ENCODE measurements at regions not wholly inside any gene's neighbourhood (a gene's known extent, or its start where the extent isn't known, plus 50 kb on each side); places are given as distances from the start of the nearest gene placed in this dataset.
"Not testable (repeated sequence)": the region's sequence is repeated elsewhere in the genome, so short reads cannot be mapped to it uniquely, and the experiment has no call there.

GRCh38 chr6:86030875-86031274 lies 388.2 kb upstream of the SYNCRIP start:
- DNase-seq = no peak

DNA sequence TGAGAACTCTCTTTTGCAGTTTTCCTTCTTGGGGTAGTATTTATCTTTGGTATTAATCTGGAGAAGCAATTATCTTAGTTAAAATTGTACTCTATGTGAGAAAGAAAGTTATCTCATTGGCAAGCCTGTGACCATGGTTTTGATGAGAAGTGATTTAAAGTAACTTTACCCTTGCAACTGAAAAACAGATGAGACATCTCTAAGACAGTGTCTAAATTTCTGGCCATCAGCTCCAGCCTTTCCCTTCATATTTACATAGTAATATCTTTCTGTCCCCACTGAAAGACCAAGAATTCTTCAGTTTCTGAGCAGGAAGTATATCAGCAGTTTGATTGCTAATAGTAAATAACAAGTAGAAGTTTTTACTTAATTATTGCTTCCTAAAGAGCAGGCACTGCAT lies 386.1 kb upstream of the SYNCRIP start:
- no peak for DNase-seq

DNA sequence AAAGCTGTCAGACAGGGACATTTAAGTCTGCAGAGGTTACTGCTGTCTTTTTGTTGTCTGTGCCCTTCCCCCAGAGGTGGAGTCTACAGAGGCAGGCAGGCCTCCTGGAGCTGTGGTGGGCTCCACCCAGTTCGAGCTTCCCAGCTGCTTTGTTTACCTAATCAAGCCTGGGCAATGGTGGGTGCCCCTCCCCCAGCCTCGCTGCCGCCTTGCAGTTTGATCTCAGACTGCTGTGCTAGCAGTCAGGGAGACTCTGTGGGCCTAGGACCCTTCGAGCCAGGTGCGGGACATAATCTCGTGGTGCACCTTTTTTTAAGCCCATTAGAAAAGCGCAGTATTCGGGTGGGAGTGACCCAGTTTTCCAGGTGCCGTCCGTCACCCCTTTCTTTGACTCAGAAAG lies 384.2 kb upstream of the SYNCRIP start:
- DNase-seq = not testable (repeated sequence)

GRCh38 chr6:86017236-86017635 lies 374.6 kb upstream of the SYNCRIP start:
- DNase-seq = no peak

DNA sequence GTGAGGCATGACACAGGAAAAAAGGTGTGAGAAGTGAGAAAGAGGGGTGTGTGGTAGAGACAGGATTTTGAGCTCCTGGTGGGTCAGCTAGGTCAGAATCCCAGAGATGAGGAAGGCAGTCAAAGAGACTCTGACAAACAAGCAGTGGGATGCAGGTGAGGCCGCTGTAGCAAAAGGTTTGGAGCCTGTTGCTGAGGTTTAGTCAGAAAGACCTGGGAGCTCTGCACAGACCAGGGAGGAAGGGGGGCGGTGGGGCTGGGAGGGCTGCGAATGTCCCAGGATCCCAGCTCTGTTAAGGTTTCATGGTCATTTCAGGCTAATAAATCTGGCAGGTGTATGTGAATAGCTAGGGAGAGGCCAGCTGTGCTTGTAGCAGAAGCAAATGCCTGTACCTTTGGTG lies 373.9 kb upstream of the SYNCRIP start:
- DNase-seq = no peak

DNA sequence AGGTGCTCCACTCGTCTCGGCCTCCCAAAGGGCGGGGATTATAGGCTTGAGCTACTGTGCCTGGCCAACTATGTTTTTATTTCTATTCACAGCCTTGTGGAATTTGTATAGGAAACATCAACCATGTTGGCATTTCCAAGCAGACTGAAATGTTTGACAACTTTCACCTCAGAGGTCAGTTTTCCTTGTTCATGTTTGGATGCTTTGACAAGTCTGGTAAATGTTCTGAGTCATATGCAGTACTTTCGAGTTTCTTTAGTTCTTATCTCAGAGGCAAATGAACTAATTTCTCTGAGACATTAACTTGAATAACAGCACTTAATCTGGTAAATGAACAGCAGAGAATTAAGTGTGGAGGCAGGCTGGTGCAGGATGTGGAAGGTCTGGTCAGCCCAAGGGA lies 373.4 kb upstream of the SYNCRIP start:
- DNase-seq = no peak

DNA sequence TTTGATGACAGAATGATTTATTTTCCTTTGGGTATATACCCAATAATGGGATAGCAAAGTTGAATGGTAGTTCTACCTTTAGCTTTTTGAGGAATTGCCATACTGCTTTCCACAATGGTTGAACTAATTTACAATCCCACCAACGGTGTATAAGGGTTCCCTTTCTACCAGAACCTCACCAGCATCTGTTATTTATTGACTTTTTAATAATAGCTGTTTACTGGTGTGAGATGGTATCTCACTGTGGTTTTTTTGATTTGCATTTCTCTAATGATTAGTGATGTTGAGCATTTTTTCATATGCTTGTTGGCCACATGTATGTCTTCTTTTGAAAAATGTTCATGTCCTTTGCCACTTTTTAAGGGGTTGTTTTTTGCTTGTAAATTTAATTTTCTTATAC lies 370.3 kb upstream of the SYNCRIP start:
- DNase-seq = not testable (repeated sequence)

DNA sequence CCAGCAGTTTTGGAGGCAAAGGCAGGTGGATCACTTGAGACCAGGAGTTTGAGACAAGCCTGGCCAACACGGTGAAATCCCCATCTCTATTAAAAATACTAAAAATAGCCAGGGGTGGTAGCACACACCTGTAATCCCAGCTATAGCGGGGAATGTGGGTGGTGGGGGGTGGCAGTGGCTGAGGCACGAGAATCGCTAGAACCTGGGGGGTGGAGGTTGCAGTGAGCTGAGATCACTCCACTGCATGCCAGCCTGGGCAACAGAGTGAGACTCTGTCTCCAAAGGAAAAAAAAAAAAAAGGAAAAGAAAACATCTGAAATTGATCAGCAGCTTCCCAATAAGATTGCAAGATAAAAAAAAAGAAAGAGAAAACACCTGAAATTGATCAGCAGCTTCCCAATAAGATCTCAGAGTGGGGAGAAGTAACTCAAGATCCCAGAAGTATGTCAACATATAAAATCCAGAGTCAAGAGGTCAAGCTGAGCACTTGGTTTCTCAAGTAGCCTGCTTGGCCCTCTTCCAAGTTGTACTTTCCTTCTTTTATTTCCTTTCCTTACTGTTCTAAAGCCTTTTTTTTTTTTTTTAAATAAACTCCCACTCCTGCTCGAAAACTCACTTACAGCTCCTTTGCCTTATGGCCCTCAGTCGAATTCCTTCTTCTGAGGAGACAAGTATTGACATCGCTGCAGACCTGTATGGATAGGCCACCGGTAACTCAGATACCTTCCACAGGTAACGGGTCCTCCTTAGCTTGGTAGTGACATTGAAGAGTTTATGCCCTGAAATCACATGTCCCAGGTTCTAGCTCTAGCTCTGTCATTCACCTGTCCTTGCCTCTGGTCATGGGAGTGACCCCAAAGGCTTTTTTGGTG lies 368.5 kb upstream of the SYNCRIP start:
- no peak for DNase-seq

GRCh38 chr6:85997206-85997605 lies 354.5 kb upstream of the SYNCRIP start:
- DNase-seq = no peak

DNA sequence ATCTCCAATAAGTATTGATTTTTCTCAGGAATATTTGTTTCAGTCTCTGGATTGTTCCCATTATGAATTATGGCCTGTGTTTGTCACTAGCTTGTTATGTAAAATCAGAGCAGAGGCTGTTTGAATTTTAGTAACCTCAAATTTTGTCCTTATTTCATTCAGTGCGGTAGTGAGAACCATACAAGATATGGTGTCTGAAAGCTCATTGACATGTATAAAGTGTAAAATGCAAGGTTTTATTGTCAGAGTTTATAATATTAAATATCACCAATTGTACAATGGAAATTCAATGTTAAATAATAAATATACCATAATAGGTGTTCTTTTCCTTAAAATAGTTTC lies 353.3 kb upstream of the SYNCRIP start:
- DNase-seq = no peak

GRCh38 chr6:85995339-85996033 lies 352.8 kb upstream of the SYNCRIP start:
- DNase-seq = no peak

DNA sequence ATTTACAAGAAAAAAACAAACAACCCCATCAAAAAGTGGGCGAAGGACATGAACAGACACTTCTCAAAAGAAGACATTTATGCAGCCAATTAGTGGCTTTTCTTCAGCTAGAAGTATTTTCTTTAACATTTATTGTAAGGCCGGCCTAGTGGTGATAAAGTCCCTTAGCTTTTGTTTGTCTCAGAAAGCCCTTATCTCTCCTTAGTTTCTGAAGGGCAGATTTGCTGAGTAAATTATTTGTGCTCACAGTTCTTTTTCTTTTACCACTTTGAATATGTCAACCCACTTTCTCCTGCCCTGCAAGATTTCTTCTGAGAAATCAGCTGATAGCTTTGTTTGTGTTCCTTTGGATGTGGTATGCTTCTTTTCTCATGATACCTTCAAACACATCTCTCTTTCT lies 344.0 kb upstream of the SYNCRIP start:
- no peak for DNase-seq

DNA sequence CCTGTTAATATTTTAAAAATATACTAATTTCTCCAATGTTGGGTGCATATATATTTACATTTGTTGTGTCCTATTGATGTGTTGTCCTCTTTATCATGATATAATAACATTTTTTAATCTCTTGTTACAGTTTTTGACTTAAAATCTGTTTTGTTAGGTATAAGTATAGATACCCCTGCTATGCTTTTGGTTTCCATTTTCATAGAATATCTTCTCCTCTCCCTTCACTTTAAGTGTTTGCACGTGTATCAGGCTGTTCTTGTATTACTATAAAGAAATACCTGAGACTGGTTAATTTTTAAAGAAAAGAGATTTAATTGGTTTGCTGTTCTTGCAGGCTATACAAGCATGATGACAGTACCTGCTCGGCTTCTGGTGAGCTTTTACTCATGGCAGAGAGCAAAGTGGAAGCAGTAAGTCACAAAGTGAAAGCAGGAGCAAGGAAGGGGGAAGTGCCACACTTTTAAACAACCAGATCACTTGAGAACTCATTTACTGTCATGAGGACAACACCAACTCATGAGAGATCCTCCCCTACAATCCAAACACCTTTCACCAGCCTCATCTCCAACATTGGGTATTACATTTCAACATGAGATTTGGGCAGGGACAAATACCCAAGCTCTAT lies 340.5 kb upstream of the SYNCRIP start:
- no peak for DNase-seq

- DNase-seq = no peak
Measured at GRCh38 chr6:85977661-85978060, 335.0 kb upstream of the SYNCRIP start.

DNA sequence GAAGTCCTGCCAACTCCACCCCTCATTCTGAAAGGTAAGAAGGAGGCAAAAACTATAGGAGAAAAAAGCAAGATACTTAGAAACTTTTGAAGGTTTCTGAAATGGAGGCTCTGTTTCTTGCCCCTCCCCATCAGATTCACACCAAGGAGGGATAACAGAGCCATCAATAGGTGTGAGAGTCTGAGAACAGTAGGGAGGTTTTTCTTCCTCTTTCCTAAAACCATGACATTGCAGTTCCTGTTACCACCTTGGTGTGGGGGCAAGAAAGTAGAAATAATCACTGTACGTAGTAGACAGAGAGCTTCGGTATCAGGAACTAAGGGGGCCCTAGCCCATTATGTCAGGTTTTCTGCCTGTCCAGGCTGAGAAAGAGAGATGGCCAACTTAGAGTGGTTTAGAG lies 333.3 kb upstream of the SYNCRIP start:
- no peak for DNase-seq

GRCh38 chr6:85971238-85971637 lies 328.6 kb upstream of the SYNCRIP start:
- no peak for DNase-seq

DNA sequence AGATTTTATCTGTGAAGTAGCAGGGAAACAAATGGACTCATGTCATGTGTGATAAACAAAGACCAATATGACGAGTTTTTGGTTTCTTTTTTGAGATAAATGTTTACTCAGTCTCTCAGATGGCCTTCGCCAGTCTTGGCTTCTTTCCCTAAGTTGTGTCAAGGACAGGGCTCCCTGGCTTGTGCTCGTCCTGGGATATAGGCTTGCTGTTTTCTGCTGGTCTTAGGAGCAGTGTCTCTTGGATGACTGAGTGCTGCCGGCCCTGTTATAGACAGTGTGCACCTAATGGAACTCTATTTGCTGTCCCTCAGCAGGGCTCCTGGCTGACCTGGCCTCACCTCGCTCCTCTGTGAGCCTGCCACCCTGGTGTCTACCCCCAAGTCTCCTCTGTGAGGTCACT lies 324.1 kb upstream of the SYNCRIP start:
- no peak for DNase-seq

DNA sequence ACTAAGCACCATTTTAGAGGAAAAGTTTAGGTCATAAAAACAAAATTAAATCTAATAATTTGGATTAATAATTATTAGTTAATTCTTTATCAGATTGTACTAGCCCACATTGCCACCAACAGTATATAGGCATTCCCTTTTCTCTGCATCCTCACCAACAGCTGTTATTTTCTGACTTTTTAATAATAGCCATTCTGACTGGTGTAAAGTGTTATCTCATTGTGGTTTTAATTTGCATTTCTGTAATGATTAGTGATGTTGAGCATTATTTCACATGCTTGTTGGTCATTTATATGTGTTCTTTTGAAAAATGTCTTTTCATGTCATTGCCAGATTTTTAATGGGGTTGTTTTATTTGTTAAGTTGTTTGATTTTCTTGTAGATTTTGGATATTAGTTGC lies 319.1 kb upstream of the SYNCRIP start:
- DNase-seq = no peak

GRCh38 chr6:85961125-85961524 lies 318.4 kb upstream of the SYNCRIP start:
- no peak for DNase-seq

DNA sequence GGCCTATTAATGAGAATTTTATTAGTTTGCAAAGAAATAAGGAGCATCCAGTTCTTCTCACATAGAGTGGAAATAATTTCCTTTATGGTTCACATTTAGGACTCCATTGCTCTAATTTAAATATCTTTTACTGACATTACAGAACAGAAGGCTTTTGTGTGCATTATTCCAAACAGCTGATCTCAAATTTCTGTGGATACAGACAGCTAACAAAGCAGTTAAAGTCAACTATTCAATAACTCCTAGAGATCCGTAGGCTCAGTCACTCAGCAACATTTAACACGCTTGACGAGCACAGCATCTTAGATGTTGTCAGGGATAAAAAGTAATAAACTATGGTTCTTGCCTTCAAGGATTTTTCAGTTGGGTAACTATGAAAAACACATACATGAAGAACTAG lies 305.8 kb upstream of the SYNCRIP start:
- DNase-seq = no peak

GRCh38 chr6:85945459-85946185 lies 302.9 kb upstream of the SYNCRIP start:
- no peak for DNase-seq

GRCh38 chr6:85944776-85945175 lies 302.1 kb upstream of the SYNCRIP start:
- DNase-seq = no peak

GRCh38 chr6:85942844-85943243 lies 300.2 kb upstream of the SYNCRIP start:
- no peak for DNase-seq

All from dermis blood vessel endothelial cell (primary cell).